GM19351 (cell line): ENCODE measurements at regions not wholly inside any gene's neighbourhood (a gene's known extent, or its start where the extent isn't known, plus 50 kb on each side); places are given as distances from the start of the nearest gene placed in this dataset.
"Not testable (repeated sequence)": the region's sequence is repeated elsewhere in the genome, so short reads cannot be mapped to it uniquely, and the experiment has no call there.

ENCODE experiments used
- ATAC-seq: cut with Tn5 transposase; IDR thresholded peaks from one replicate; pipeline ENCODE4 v1.9.1; 2021; ENCODE audit warnings: mild to moderate bottlenecking, moderate library complexity; ENCODE audit not compliant: unreplicated experiment

DNA sequence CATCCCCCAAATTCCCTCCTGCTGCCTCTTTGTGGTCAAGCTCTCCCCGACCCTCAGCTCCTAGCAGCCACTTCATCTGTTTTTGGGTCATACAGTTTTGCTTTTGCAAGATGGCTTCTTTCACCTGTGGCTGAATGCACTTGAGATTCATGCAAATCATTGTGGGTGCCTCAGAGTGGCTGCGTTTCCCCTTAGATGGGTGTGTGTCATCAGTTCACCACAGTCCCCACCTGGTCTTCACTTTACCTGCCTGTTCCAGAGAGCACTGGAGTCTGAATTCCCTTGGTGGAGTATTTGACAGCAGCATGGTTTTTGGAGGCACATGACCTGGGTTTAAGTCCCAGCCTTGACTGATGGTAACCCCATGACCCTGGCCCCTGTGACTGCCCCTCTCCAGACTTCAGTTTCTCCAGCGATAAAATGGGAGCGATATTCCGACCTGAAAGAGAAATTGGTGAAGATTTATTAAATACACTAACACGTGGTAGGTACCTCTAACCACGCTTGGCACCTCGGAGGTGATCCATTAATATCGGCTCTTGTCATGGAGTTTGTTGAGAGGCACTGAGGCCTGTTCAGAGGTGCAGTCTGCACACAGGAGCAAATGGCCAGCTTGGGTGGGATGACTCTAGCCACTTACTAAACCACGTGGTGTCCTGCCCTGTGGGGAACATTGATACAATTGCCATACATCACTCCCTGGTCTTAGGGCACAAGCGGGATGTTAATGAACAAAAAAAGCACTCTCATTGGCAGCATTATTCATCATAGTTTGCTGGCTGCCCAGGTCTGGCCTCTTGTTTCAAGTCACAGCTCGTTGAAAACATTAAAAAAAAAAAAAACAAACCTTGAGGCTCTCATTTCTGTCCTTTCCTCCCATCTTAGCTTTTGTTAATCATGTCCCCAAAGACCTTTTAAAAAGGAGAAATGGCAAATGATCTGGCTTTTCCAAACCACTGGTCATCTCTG, 167.2 kb upstream of the KCNG1 start:
- no peak for ATAC-seq

DNA sequence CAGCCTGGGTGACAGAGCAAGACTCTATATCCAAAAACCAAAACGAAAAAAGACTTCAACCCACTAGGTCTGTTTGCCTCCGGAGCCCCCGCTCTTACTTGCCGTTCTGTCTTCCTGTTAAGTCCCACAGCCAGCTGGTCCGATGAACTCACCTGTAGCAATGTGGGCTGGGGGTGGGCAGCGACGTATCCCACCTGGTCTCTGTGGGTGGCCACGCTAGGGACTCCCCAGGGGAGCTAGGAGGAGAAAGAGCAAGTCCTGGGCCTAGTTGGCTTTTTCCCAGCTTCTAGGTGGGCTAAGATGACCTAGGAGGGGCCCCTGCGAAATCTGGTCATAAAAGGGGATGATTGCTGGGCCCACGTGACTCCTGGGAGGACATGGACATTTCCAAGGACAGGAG, 166.0 kb upstream of the KCNG1 start:
- ATAC-seq, result no peak

- ATAC-seq, result no peak
Observed at GRCh38 chr20:51187261-51187660, 164.4 kb upstream of the KCNG1 start.

- ATAC-seq, result no peak
Observed at GRCh38 chr20:51185861-51186260, 163.0 kb upstream of the KCNG1 start.

DNA sequence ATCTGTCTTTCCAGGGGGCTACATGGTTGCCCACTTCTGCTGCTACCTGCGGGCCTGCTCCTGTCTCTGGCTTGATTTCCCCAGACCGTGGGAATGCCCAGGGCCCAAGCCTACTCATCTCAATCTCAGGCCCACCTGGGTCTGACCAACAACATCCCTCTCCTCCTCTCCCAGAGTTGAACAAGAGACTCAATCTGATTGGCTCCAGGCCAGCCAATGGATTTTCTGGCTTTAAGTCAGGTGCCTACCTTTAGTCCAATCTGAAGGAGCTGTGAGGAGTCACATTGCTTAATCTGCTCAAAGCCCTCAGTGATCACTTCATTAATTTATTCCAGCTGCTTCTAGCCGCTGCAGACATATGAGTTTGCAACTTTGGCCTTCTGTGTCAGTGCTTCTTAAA, 162.4 kb upstream of the KCNG1 start:
- ATAC-seq, result no peak

DNA sequence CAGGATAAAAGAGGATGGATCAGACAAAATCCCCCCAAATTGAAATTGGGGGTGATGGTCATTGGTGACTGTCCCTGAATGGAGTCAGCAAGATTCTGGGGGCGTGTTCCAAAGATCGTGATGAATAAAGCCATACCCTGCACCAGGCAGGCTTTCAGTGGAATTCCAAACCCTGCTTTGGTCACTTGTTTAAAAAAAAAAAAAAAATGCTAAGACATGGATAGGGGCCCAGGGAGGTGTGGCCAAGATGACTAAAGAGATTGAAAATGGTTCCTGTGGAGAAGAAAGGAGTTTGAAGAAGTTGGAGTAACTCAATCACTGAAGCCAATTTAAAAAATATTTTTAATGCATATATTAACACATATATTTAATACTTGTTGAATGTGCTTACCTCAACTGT, 161.4 kb upstream of the KCNG1 start:
- no peak for ATAC-seq

GRCh38 chr20:51183451-51183850, 160.5 kb upstream of the KCNG1 start:
- ATAC-seq, result no peak

GRCh38 chr20:51182571-51182970, 159.7 kb upstream of the KCNG1 start:
- ATAC-seq, result no peak

DNA sequence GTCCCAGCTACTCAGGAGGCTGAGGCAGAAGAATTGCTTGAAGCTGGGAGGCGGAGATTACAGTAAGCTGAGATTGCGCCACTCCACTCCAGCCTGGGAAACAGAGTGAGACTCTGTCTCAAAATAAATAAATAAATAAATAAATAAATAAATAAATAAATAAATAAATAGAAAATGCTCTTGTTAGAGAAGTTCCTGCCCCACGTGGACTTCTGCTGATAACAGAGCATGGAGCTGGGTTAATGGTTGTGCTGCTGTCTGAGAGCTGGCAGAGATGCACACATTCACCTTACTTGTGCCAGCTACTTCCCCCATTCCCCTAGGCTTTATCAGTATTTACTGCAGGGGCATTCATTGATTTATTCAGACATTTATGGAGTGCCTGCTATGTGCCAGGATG, 155.2 kb upstream of the KCNG1 start:
- no peak for ATAC-seq

DNA sequence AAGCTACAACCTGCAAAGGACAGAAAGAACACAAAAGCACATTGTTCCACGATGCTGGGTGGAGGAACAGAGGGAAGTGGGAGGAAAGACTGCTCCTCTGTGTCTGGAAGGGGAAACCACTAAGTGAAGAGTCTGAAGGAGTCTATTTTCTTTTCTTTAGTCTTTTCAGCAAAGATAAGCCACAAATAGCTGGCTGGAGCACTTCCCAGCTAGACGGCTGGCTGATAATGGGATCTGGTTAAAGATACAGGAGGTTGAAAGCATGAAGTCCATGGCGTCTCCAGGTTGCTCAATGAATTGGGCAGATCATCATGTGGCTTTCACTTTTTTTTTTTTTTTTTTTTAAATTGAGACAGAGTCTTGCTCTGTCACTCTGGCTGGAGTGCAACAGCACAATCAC, 154.0 kb upstream of the KCNG1 start:
- no peak for ATAC-seq

GRCh38 chr20:51176446-51176845, 153.5 kb upstream of the KCNG1 start:
- ATAC-seq, result no peak

DNA sequence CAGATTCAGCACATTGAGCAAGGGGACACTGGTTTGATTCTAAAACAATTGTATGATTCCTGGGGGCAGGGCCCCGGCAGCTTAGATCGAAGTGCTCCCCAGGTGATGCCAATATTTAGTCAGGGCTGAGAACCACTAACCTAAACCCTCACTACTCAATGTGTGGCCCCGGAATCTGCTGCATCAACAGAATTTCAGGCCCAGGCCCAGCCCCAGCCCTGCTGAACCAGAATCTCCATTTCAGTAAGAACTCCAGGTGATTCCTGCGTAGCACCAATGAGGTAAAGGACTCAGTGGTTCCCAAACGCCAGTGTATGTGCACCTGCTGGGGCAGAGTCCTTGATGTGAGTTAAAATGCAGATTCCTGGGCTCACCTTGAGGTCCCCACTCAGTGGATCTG, 152.8 kb upstream of the KCNG1 start:
- ATAC-seq, result no peak

DNA sequence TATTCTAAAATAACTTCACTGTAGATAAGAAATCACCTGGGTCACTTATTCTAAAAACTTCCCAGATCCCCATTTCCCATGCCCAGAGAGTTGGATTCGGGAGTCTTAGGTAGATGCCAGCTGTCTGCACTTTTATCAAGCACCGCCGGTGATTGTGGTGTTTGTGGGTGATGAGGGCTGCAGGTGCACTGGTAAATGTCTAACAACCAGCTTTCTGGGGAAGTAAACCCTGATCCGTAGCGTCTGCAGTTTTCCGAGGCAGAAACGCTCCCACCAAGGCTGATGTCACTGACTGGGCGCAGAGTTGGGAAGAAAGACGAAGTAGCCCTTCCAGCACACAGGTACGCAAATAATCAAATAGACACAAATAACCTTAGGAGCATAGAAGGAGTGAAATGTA, 152.2 kb upstream of the KCNG1 start:
- no peak for ATAC-seq

DNA sequence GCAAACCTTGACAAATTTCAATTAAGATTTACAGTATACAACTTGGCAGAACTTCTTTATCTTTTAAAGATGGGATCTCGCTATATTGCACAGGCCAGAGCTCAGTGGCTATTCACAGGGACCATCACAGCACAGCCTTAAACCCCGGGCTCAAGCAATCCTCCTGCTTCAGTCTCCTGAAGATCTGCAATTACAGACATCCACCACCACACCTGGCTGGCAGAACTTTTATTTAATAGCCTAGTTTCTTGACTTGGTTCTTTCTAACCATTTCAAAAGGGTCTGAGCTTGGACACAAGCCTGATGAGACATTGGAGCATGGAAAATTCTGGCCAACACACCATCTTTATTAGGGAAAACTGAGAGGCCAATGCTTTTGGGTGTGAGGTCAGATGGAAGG, 151.6 kb upstream of the KCNG1 start:
- no peak for ATAC-seq

DNA sequence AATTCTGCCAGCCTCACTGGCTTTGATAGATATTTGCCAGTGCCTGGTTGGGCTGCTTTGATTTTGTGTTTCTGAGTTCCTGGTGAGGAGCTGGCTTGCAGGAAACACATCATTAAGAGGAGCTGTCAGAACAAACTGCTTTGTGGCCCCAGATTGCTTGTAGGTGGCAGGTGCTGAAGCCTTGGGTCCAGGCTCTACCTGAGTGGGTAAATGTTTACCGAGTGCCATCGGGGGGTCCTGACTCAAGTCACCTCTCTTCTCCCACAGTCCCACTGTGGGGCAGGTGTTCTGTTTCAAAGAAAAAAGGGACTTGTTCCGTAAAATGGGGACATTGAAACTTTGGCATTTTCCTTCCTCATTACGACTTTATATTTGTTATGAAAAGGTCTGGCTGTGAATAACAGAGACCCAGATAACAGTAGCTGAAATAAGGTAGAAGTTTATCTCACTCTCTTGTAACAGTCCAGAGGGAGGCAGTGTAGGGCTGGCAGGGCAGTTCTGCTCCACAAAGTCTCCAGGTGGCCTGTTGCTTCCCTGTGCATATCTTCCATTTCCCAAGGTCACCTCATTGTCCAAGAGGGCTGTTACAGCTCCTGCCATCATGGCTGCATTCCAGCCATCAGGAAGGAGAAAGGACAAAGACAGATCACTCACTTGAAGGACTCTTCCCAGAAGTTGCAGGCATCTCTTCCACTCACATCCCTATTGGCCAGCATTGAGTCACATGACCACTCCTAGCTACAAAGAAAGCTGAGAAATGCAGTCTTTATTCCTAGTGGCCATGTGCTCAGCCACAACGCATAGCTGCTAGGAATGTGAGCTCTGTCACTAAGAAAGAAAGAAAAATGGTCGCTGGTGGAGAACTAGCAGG, 149.9 kb upstream of the KCNG1 start:
- no peak for ATAC-seq

GRCh38 chr20:51171141-51171540, 148.2 kb upstream of the KCNG1 start:
- ATAC-seq, result no peak

GRCh38 chr20:51169813-51170212, 146.9 kb upstream of the KCNG1 start:
- no peak for ATAC-seq

- not testable (repeated sequence) for ATAC-seq
Observed at GRCh38 chr20:51167911-51168310, 145.0 kb upstream of the KCNG1 start.

DNA sequence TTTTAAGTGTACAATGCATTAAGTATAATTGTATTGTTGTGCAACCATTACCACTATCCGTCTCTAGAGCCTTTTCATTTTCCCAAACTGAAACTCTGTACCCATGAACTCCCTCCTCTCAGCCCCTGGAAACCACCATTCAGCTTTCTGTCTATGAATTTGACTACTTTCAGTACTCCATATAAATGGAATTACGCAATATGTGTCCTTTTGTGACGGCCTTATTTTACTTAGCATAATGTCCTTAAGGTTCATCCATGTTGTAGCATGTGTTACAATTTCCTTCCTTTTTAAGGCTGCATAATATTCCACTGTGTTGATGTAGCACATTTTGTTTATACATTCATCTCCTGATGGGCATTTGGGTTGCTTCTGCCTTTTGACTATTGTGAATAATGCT, 143.6 kb upstream of the KCNG1 start:
- ATAC-seq, result no peak

GRCh38 chr20:51165131-51165530, 142.2 kb upstream of the KCNG1 start:
- no peak for ATAC-seq

- no peak for ATAC-seq
Observed at GRCh38 chr20:51164731-51165130, 141.8 kb upstream of the KCNG1 start.
